A549 (cell line): ENCODE measurements at regions not wholly inside any gene's neighbourhood (a gene's known extent, or its start where the extent isn't known, plus 50 kb on each side); places are given as distances from the start of the nearest gene placed in this dataset.

Experiments used
- ATAC-seq, 2 experiments: fragments of 200-7000 bp in 1 of 2; fragments of >200 bp in 1 of 2; cut with Nextera tagmentation in 1 of 2; cut with Tn5 transposase in 1 of 2; 3 replicates each; pipeline versions ENCODE4 v1.8.0 to v1.9.1; 2018 to 2020; ENCODE audit warnings: mild to moderate bottlenecking in 1 of 2, moderate library complexity in 1 of 2
- CTCF ChIA-PET: fragments of 300-600 bp; sonication (Branson Sonifier 250); formaldehyde crosslinking; extraction: SDS; loops from one replicate; lab custom pipeline; 2021; ENCODE audit warnings: antibody characterized with exemption, inconsistent platforms; lab: Yijun Ruan, JAX
- POLR2A ChIA-PET: fragments of 350-600 bp; formaldehyde crosslinking; extraction: SDS; loops from one replicate; lab custom pipeline; 2021; ENCODE audit warnings: antibody characterized with exemption, inconsistent platforms; lab: Yijun Ruan, JAX
- DNase-seq, 2 experiments: peaks; one replicate each; pipeline versions ENCODE4 v3.0.0 to v3.0.0-alpha.2; 2011 to 2016; ENCODE audit warnings: low read depth in 1 of 2, low spot score in 1 of 2
- FAIRE-seq: peaks from 2 replicates; lab custom pipeline; 2011; peaks lifted over from hg19 to GRCh38; lab: Jason Lieb, UNC
- H3K27ac ChIP-seq, 2 experiments: fragments of >200 bp; sonication (Bioruptor Twin); formaldehyde crosslinking; 3 replicates each; pipeline ENCODE4 v1.5.1; 2016 to 2017
- H3K4me1 ChIP-seq: fragments of >200 bp; sonication (Bioruptor Twin); formaldehyde crosslinking; 3 replicates; pipeline ENCODE4 v1.6.1; 2016
- H3K4me2 ChIP-seq: fragments of >200 bp; sonication (Bioruptor Twin); formaldehyde crosslinking; 3 replicates; pipeline ENCODE4 v1.6.1; 2016
- H3K4me3 ChIP-seq: fragments of >200 bp; sonication (Bioruptor Twin); formaldehyde crosslinking; 3 replicates; pipeline ENCODE4 v1.5.1; 2016
- H3K9me3 ChIP-seq: fragments of >200 bp; sonication (Bioruptor Twin); formaldehyde crosslinking; 3 replicates; pipeline ENCODE4 v1.6.1; 2016
- CBX8 ChIP-seq: fragments of 200-600 bp; sonication (generic); IDR thresholded peaks from 2 replicates; pipeline ENCODE4 v1.6.1; 2016
- CEBPB ChIP-seq, 2 experiments: fragments of >200 bp in 1 of 2; sonication (Bioruptor Twin) in 1 of 2; formaldehyde crosslinking in 1 of 2; IDR thresholded peaks; 2 replicates each; pipeline ENCODE4 v1.6.1; 2012 to 2016
- CHD4 ChIP-seq: fragments of 200-600 bp; sonication (generic); IDR thresholded peaks from 2 replicates; pipeline ENCODE4 v1.6.1; 2016; ENCODE audit warnings: antibody characterized with exemption, mild to moderate bottlenecking, borderline replicate concordance
- ESRRA ChIP-seq: fragments of 150-350 bp; IDR thresholded peaks from 2 replicates; pipeline ENCODE4 v1.6.1; 2014; ENCODE audit warnings: mild to moderate bottlenecking, low read length, borderline replicate concordance
- FOSL2 ChIP-seq, 2 experiments: fragments of 450-650 bp in 1 of 2; fragments of >200 bp in 1 of 2; sonication (Bioruptor Twin) in 1 of 2; formaldehyde crosslinking; IDR thresholded peaks; 2 replicates each; pipeline versions ENCODE4 v1.5.0 to v1.6.1; 2016 to 2020; ENCODE audit warnings: mild to moderate bottlenecking in 1 of 2, moderate library complexity in 1 of 2
- GATA3 ChIP-seq: IDR thresholded peaks from 2 replicates; pipeline ENCODE4 v1.6.1; 2012; ENCODE audit warnings: borderline replicate concordance
- HEYL ChIP-seq: fragments of 250-450 bp; sonication (Bioruptor Pico); IDR thresholded peaks from 2 replicates; pipeline ENCODE4 v1.8.0; 2021; ENCODE audit warnings: mild to moderate bottlenecking, moderate library complexity
- HOXA7 ChIP-seq: fragments of 250-450 bp; sonication (Bioruptor Pico); IDR thresholded peaks from 2 replicates; pipeline ENCODE4 v1.5.0; 2020; ENCODE audit warnings: mild to moderate bottlenecking, moderate library complexity
- HOXB13 ChIP-seq: fragments of 250-450 bp; sonication (Bioruptor Pico); IDR thresholded peaks from 2 replicates; pipeline ENCODE4 v1.5.0; 2020; ENCODE audit warnings: low read depth, mild to moderate bottlenecking, moderate library complexity
- JUN ChIP-seq, 2 experiments: fragments of >200 bp; sonication (Bioruptor Twin); formaldehyde crosslinking; IDR thresholded peaks; 2 replicates in 1 of 2; 3 replicates in 1 of 2; pipeline ENCODE4 v1.6.1; 2016 to 2017
- KDM1A ChIP-seq: fragments of 200-600 bp; sonication (generic); IDR thresholded peaks from 2 replicates; pipeline ENCODE4 v1.6.1; 2016; ENCODE audit warnings: low read depth, mild to moderate bottlenecking
- KDM5A ChIP-seq: fragments of 200-600 bp; sonication (generic); IDR thresholded peaks from 2 replicates; pipeline ENCODE4 v1.6.1; 2016; ENCODE audit warnings: antibody characterized with exemption, mild to moderate bottlenecking
- MAZ ChIP-seq: fragments of 150-350 bp; IDR thresholded peaks from 2 replicates; pipeline ENCODE4 v1.6.1; 2014; ENCODE audit warnings: antibody characterized with exemption, low read depth, low read length, borderline replicate concordance
- NFE2L2 ChIP-seq: fragments of 150-350 bp; conservative IDR thresholded peaks from 2 replicates; pipeline ENCODE4 v1.6.1; 2014; ENCODE audit warnings: low read length
- NPAS2 ChIP-seq: fragments of 250-450 bp; sonication (Bioruptor Pico); IDR thresholded peaks from 2 replicates; pipeline ENCODE4 v1.8.0; 2022; ENCODE audit warnings: mild to moderate bottlenecking, moderate library complexity, borderline replicate concordance
- NR3C1 ChIP-seq: fragments of >200 bp; sonication (Bioruptor Twin); formaldehyde crosslinking; IDR thresholded peaks from 3 replicates; pipeline ENCODE4 v1.6.1; 2017
- POLR2A ChIP-seq: IDR thresholded peaks from 2 replicates; pipeline ENCODE4 v1.6.1; 2012; ENCODE audit warnings: mild to moderate bottlenecking, low read length
- RAD21 ChIP-seq, 2 experiments: fragments of >200 bp in 1 of 2; sonication (Bioruptor Twin) in 1 of 2; formaldehyde crosslinking in 1 of 2; IDR thresholded peaks in 1 of 2; conservative IDR thresholded peaks in 1 of 2; 2 replicates in 1 of 2; 3 replicates in 1 of 2; pipeline ENCODE4 v1.6.1; 2012 to 2018; ENCODE audit warnings: inconsistent platforms in 1 of 2
- RARB ChIP-seq: fragments of 250-450 bp; sonication (Bioruptor Pico); IDR thresholded peaks from 2 replicates; pipeline ENCODE4 v1.8.0; 2021; ENCODE audit warnings: mild to moderate bottlenecking, moderate library complexity
- RCOR1 ChIP-seq: fragments of 150-350 bp; IDR thresholded peaks from 2 replicates; pipeline ENCODE4 v1.6.1; 2014; ENCODE audit warnings: antibody characterized with exemption, low read length, low read depth
- RFX5 ChIP-seq: fragments of 450-650 bp; IDR thresholded peaks from 2 replicates; pipeline ENCODE4 v1.7.1; 2014; ENCODE audit warnings: antibody characterized with exemption, mild to moderate bottlenecking, moderate library complexity
- TFCP2L1 ChIP-seq: fragments of 250-450 bp; sonication (Bioruptor Pico); IDR thresholded peaks from 2 replicates; pipeline ENCODE4 v1.5.0; 2021; ENCODE audit warnings: mild to moderate bottlenecking
- ZC3H11A ChIP-seq: fragments of 450-650 bp; IDR thresholded peaks from 2 replicates; pipeline ENCODE4 v1.6.1; 2014; ENCODE audit warnings: antibody characterized with exemption, mild to moderate bottlenecking
- ZFP36 ChIP-seq: fragments of 450-650 bp; IDR thresholded peaks from 2 replicates; pipeline ENCODE4 v1.6.1; 2014; ENCODE audit warnings: borderline replicate concordance; ENCODE audit not compliant: partially characterized antibody
- WGBS: methylation state at CpG from one replicate; pipeline ENCODE4 v1.1.6; 2017; ENCODE audit errors: missing lambda C conversion rate; 5-methylcytosine and 5-hydroxymethylcytosine counted together
- TF ChIP-seq, protein P1 (sequence below): fragments of >200 bp; sonication (Bioruptor Twin); formaldehyde crosslinking; IDR thresholded peaks from 2 replicates; pipeline ENCODE4 v1.6.1; 2016
- TF ChIP-seq, protein P2 (sequence below): fragments of 200-600 bp; sonication (generic); IDR thresholded peaks from 2 replicates; pipeline ENCODE4 v1.6.1; 2016; ENCODE audit warnings: antibody characterized with exemption, mild to moderate bottlenecking, moderate library complexity
- TF ChIP-seq, protein P3 (sequence below): IDR thresholded peaks from 2 replicates; pipeline ENCODE4 v1.6.1; 2012
- TF ChIP-seq, protein P4 (sequence below): fragments of 450-650 bp; IDR thresholded peaks from 2 replicates; pipeline ENCODE4 v1.6.1; 2014; ENCODE audit warnings: antibody characterized with exemption
- TF ChIP-seq, protein P5 (sequence below): fragments of 250-450 bp; sonication (Bioruptor Pico); IDR thresholded peaks from 2 replicates; pipeline ENCODE4 v1.5.0; 2021; ENCODE audit warnings: mild to moderate bottlenecking, moderate library complexity, borderline replicate concordance

DNA sequence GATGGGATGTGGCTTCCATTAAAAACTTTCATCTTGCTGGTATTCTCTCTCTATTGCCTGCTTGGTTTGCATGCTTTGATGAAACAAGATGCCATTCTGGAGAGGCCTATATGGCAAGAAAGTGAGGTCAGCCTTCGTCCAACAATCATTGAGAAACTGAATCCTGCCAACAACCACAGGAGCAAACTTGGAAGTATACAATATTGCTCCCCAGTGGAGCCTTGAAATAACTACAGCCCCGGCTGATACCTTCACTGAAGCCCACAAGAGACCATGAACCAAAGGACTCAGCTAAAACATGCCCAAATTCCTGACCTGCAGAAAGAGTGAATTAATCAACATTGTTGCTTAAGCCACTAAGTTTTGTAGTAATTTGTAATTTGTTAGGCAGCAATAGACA, 82.5 kb upstream of the FGF14 start:
- WGBS = 0% methylated on average over 2 of the region's 2 CpGs
- no peak overlapping the region for H3K27ac ChIP-seq
- FAIRE-seq (no peak), ATAC-seq (no peak), DNase-seq (no peak)
- H3K9me3 ChIP-seq = no peaks in the 10 kb centered on the region
- POLR2A ChIA-PET = no interaction called here
- TF ChIP-seq NFE2L2 = no peak
- TF ChIP-seq JUN (IDR thresholded peaks at IDR 0.05) = no peak
- TF ChIP-seq, protein P1, sequence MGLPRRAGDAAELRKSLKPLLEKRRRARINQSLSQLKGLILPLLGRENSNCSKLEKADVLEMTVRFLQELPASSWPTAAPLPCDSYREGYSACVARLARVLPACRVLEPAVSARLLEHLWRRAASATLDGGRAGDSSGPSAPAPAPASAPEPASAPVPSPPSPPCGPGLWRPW = no peak
- TF ChIP-seq, protein P2, sequence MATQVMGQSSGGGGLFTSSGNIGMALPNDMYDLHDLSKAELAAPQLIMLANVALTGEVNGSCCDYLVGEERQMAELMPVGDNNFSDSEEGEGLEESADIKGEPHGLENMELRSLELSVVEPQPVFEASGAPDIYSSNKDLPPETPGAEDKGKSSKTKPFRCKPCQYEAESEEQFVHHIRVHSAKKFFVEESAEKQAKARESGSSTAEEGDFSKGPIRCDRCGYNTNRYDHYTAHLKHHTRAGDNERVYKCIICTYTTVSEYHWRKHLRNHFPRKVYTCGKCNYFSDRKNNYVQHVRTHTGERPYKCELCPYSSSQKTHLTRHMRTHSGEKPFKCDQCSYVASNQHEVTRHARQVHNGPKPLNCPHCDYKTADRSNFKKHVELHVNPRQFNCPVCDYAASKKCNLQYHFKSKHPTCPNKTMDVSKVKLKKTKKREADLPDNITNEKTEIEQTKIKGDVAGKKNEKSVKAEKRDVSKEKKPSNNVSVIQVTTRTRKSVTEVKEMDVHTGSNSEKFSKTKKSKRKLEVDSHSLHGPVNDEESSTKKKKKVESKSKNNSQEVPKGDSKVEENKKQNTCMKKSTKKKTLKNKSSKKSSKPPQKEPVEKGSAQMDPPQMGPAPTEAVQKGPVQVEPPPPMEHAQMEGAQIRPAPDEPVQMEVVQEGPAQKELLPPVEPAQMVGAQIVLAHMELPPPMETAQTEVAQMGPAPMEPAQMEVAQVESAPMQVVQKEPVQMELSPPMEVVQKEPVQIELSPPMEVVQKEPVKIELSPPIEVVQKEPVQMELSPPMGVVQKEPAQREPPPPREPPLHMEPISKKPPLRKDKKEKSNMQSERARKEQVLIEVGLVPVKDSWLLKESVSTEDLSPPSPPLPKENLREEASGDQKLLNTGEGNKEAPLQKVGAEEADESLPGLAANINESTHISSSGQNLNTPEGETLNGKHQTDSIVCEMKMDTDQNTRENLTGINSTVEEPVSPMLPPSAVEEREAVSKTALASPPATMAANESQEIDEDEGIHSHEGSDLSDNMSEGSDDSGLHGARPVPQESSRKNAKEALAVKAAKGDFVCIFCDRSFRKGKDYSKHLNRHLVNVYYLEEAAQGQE = no peak
- TF ChIP-seq RAD21 (conservative IDR thresholded peaks at IDR 0.05 in 1 of 2, IDR thresholded peaks at IDR 0.05 in 1 of 2) = no peak
- TF ChIP-seq MAZ = no peak
- no peak for TF ChIP-seq ZFP36
- TF ChIP-seq GATA3 = no peak
- no peak for TF ChIP-seq HEYL (CRISPR knock-in tag)
- TF ChIP-seq HOXB13 (CRISPR knock-in tag) = no peak
- TF ChIP-seq ZC3H11A = no peak
- no peak for TF ChIP-seq HOXA7 (CRISPR knock-in tag)
- TF ChIP-seq ESRRA = no peak
- TF ChIP-seq TFCP2L1 (CRISPR knock-in tag) = no peak
- no peak for TF ChIP-seq RCOR1
- TF ChIP-seq, protein P3, sequence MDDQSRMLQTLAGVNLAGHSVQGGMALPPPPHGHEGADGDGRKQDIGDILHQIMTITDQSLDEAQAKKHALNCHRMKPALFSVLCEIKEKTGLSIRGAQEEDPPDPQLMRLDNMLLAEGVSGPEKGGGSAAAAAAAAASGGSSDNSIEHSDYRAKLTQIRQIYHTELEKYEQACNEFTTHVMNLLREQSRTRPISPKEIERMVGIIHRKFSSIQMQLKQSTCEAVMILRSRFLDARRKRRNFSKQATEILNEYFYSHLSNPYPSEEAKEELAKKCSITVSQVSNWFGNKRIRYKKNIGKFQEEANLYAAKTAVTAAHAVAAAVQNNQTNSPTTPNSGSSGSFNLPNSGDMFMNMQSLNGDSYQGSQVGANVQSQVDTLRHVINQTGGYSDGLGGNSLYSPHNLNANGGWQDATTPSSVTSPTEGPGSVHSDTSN = no peak
- CTCF ChIA-PET = no interaction called here
- H3K4me2 ChIP-seq = no peak overlapping the region
- no peak overlapping the region for H3K4me3 ChIP-seq
- no peaks in the 10 kb centered on the region for H3K4me1 ChIP-seq

DNA sequence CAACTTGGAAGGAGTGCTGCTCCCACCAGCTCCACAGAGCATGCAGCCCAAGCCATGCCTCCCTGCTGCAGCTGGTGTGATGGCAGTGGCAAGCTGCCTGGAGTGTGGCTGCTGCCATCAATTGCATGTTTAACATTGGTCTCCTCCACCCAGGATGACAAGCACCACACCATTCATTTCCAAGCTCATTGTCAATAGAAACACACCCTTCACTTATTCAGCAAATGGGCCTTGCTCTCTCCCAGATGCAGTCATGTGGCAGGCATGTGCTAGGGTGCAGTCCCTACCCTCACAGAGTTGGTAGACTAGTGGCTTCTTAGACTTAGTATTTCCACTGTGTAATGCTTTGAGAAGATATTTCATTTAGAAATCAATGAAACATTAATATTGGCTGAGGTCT, 70.8 kb upstream of the FGF14 start:
- CTCF ChIA-PET = no interaction called here
- DNase-seq (no peak), FAIRE-seq (no peak), ATAC-seq (no peak)
- no peak for TF ChIP-seq RARB (CRISPR knock-in tag)
- no peak for TF ChIP-seq CBX8
- TF ChIP-seq KDM1A = no peak
- TF ChIP-seq CEBPB (IDR thresholded peaks at IDR 0.05) = no peak
- TF ChIP-seq, protein P4, sequence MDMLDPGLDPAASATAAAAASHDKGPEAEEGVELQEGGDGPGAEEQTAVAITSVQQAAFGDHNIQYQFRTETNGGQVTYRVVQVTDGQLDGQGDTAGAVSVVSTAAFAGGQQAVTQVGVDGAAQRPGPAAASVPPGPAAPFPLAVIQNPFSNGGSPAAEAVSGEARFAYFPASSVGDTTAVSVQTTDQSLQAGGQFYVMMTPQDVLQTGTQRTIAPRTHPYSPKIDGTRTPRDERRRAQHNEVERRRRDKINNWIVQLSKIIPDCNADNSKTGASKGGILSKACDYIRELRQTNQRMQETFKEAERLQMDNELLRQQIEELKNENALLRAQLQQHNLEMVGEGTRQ = no peak
- TF ChIP-seq ZC3H11A = no peak
- no peak for TF ChIP-seq POLR2A
- no peak for TF ChIP-seq KDM5A
- TF ChIP-seq NFE2L2 = no peak
- TF ChIP-seq CHD4 = no peak
- TF ChIP-seq RFX5 = no peak
- no peak for TF ChIP-seq ESRRA
- TF ChIP-seq FOSL2 (IDR thresholded peaks at IDR 0.05) = no peak
- TF ChIP-seq FOSL2 (CRISPR knock-in tag; IDR thresholded peaks at IDR 0.05) = no peak
- TF ChIP-seq NPAS2 (CRISPR knock-in tag) = no peak
- no peak for TF ChIP-seq JUN (IDR thresholded peaks at IDR 0.05)
- TF ChIP-seq GATA3 = no peak
- TF ChIP-seq, protein P5, sequence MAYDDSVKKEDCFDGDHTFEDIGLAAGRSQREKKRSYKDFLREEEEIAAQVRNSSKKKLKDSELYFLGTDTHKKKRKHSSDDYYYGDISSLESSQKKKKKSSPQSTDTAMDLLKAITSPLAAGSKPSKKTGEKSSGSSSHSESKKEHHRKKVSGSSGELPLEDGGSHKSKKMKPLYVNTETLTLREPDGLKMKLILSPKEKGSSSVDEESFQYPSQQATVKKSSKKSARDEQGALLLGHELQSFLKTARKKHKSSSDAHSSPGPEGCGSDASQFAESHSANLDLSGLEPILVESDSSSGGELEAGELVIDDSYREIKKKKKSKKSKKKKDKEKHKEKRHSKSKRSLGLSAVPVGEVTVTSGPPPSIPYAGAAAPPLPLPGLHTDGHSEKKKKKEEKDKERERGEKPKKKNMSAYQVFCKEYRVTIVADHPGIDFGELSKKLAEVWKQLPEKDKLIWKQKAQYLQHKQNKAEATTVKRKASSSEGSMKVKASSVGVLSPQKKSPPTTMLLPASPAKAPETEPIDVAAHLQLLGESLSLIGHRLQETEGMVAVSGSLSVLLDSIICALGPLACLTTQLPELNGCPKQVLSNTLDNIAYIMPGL (CRISPR knock-in tag) = no peak
- TF ChIP-seq NR3C1 = no peak
- H3K9me3 ChIP-seq = no peaks in the 10 kb centered on the region
- no peaks in the 10 kb centered on the region for H3K4me1 ChIP-seq
- no peak overlapping the region for H3K4me2 ChIP-seq
- H3K4me3 ChIP-seq = no peak overlapping the region
- POLR2A ChIA-PET = no interaction called here
- no peak overlapping the region for H3K27ac ChIP-seq
